NCI-H2107 (cell line): ENCODE measurements at regions not wholly inside any gene's neighbourhood (a gene's known extent, or its start where the extent isn't known, plus 50 kb on each side); places are given as distances from the start of the nearest gene placed in this dataset.

Experiments used
- DNase-seq: peaks from one replicate; lab custom pipeline; 2025; lab: John Stamatoyannopoulos, UW

GRCh38 chr1:114342376-114342775 lies 168.6 kb downstream of the TRIM33 start:
- no peak for DNase-seq

- DNase-seq: no peak
Observed at GRCh38 chr1:114341856-114342255, 169.1 kb downstream of the TRIM33 start.

GRCh38 chr1:114341299-114341698 lies 169.7 kb downstream of the TRIM33 start:
- no peak for DNase-seq

GRCh38 chr1:114340892-114341291 lies 170.1 kb downstream of the TRIM33 start:
- DNase-seq: no peak

- DNase-seq: no peak
Observed at GRCh38 chr1:114339379-114339778, 171.6 kb downstream of the TRIM33 start.

GRCh38 chr1:114338191-114338890 lies 172.7 kb downstream of the TRIM33 start:
- DNase-seq: no peak

GRCh38 chr1:114337417-114337816 lies 173.6 kb downstream of the TRIM33 start:
- no peak for DNase-seq

GRCh38 chr1:114336360-114336759 lies 174.6 kb downstream of the TRIM33 start:
- DNase-seq: no peak

- no peak for DNase-seq
Observed at GRCh38 chr1:114335273-114335672, 175.7 kb downstream of the TRIM33 start.

- no peak for DNase-seq
Observed at GRCh38 chr1:114334297-114334696, 176.7 kb downstream of the TRIM33 start.

GRCh38 chr1:114333690-114334089 lies 177.3 kb downstream of the TRIM33 start:
- no peak for DNase-seq

- no peak for DNase-seq
Observed at GRCh38 chr1:114331936-114332335, 178.3 kb upstream of the SYT6 start.

GRCh38 chr1:114330451-114330983 lies 176.8 kb upstream of the SYT6 start:
- DNase-seq: no peak

- DNase-seq: no peak
Observed at GRCh38 chr1:114328361-114328904, 174.8 kb upstream of the SYT6 start.

- no peak for DNase-seq
Observed at GRCh38 chr1:114324662-114324965, 170.9 kb upstream of the SYT6 start.

GRCh38 chr1:114323959-114324661 lies 170.4 kb upstream of the SYT6 start:
- no peak for DNase-seq

GRCh38 chr1:114322734-114323133 lies 169.1 kb upstream of the SYT6 start:
- no peak for DNase-seq

- DNase-seq: no peak
Observed at GRCh38 chr1:114322207-114322606, 168.5 kb upstream of the SYT6 start.

- DNase-seq: no peak
Observed at GRCh38 chr1:114320586-114320985, 166.9 kb upstream of the SYT6 start.

- no peak for DNase-seq
Observed at GRCh38 chr1:114319418-114319817, 165.7 kb upstream of the SYT6 start.

GRCh38 chr1:114318961-114319360 lies 165.3 kb upstream of the SYT6 start:
- no peak for DNase-seq

- DNase-seq: no peak
Observed at GRCh38 chr1:114316204-114316603, 162.5 kb upstream of the SYT6 start.

- DNase-seq: no peak
Observed at GRCh38 chr1:114315631-114316030, 162.0 kb upstream of the SYT6 start.
